CD14-positive monocyte (primary cell): ENCODE measurements at regions not wholly inside any gene's neighbourhood (a gene's known extent, or its start where the extent isn't known, plus 50 kb on each side); places are given as distances from the start of the nearest gene placed in this dataset.

Experiments
- DNase-seq, 3 donors: peaks; one replicate each; pipeline ENCODE4 v3.0.0-alpha.2; 2011 to 2022
- H2AFZ ChIP-seq: 2 replicates; pipeline ENCODE4 v1.6.0; 2012; ENCODE audit warnings: mild to moderate bottlenecking, low read depth, low read length, inconsistent platforms; ENCODE audit not compliant: insufficient read depth, poor library complexity, severe bottlenecking
- H3K27ac ChIP-seq, 2 donors: 1 replicate in 1 of 2; 2 replicates in 1 of 2; pipeline ENCODE4 v1.5.1; 2012 to 2013; ENCODE audit warnings: low read length in 2 of 2, control low read depth in 1 of 2, inconsistent platforms in 1 of 2, low read depth in 1 of 2, mild to moderate bottlenecking in 1 of 2
- H3K27me3 ChIP-seq, 2 donors: one replicate each; pipeline versions ENCODE4 v1.6.0 to v1.6.1; 2011 to 2013; ENCODE audit warnings: low read length in 2 of 2; ENCODE audit not compliant: control insufficient read depth in 2 of 2, insufficient read depth in 2 of 2
- H3K36me3 ChIP-seq, 2 donors: replicated peaks in 1 of 2; 1 replicate in 1 of 2; 2 replicates in 1 of 2; pipeline versions ENCODE4 v1.5.1 to v1.6.1; 2012 to 2013; ENCODE audit warnings: low read length in 2 of 2, control low read depth in 1 of 2, inconsistent platforms in 1 of 2, mild to moderate bottlenecking in 1 of 2; ENCODE audit not compliant: insufficient read depth in 2 of 2, control insufficient read depth in 1 of 2
- H3K4me1 ChIP-seq, 2 donors: 1 replicate in 1 of 2; 2 replicates in 1 of 2; pipeline versions ENCODE4 v1.5.1 to v1.6.1; 2012 to 2013; ENCODE audit warnings: low read length in 2 of 2, control low read depth in 1 of 2, inconsistent platforms in 1 of 2, mild to moderate bottlenecking in 1 of 2, moderate library complexity in 1 of 2; ENCODE audit not compliant: insufficient read depth in 2 of 2, control insufficient read depth in 1 of 2
- H3K4me2 ChIP-seq: replicated peaks from 2 replicates; pipeline ENCODE3; 2012; ENCODE audit warnings: low read length, moderate library complexity, mild to moderate bottlenecking; ENCODE audit not compliant: poor library complexity, severe bottlenecking; ENCODE audit errors: extremely low read depth
- H3K4me3 ChIP-seq, 3 experiments: fragments of 200-600 bp in 1 of 3; sonication (generic) in 1 of 3; replicated peaks in 1 of 3; 1 replicate in 2 of 3; 2 replicates in 1 of 3; pipeline ENCODE4 v1.5.1; 2011 to 2013; ENCODE audit warnings: low read length in 3 of 3, mild to moderate bottlenecking in 3 of 3, control low read depth in 2 of 3, low read depth in 2 of 3, inconsistent platforms in 1 of 3, moderate library complexity in 1 of 3
- H3K79me2 ChIP-seq: 2 replicates; pipeline ENCODE4 v1.6.0; 2012; ENCODE audit warnings: mild to moderate bottlenecking, control low read depth, inconsistent platforms, low read length, moderate library complexity; ENCODE audit not compliant: insufficient read depth
- H3K9ac ChIP-seq: 2 replicates; pipeline ENCODE4 v1.6.0; 2017; ENCODE audit warnings: low read length, mild to moderate bottlenecking; ENCODE audit not compliant: insufficient read depth, poor library complexity, severe bottlenecking
- H3K9me3 ChIP-seq, 2 donors: replicated peaks in 1 of 2; 1 replicate in 1 of 2; 2 replicates in 1 of 2; pipeline versions ENCODE4 v1.5.1 to v1.6.1; 2012 to 2013; ENCODE audit warnings: low read length in 2 of 2, control low read depth in 1 of 2; ENCODE audit not compliant: control insufficient read depth in 1 of 2, insufficient read depth in 1 of 2
- H4K20me1 ChIP-seq: 2 replicates; pipeline ENCODE4 v1.6.0; 2012; ENCODE audit warnings: mild to moderate bottlenecking, low read length, control low read depth, moderate library complexity; ENCODE audit not compliant: insufficient read depth
- H3K27ac Mint-ChIP-seq, 7 donors: one replicate each; pipeline ENCODE4 v1.8.0; 2020; ENCODE audit warnings: mild to moderate bottlenecking in 7 of 7, mixed read lengths in 7 of 7, moderate library complexity in 6 of 7, inconsistent platforms in 2 of 7
- H3K27me3 Mint-ChIP-seq, 3 donors: one replicate each; pipeline ENCODE4 v1.8.0; 2021 to 2022; ENCODE audit warnings: low read depth in 3 of 3, mild to moderate bottlenecking in 3 of 3, mixed read lengths in 3 of 3, moderate library complexity in 3 of 3, inconsistent platforms in 1 of 3
- H3K36me3 Mint-ChIP-seq, 2 donors: one replicate each; pipeline ENCODE4 v1.8.0; 2020; ENCODE audit warnings: mixed read lengths in 2 of 2, inconsistent platforms in 1 of 2, mild to moderate bottlenecking in 1 of 2
- H3K4me1 Mint-ChIP-seq: one replicate; pipeline ENCODE4 v1.8.0; 2020; ENCODE audit warnings: mild to moderate bottlenecking, mixed read lengths
- H3K4me3 Mint-ChIP-seq, 2 donors: one replicate each; pipeline ENCODE4 v1.8.0; 2020; ENCODE audit warnings: mild to moderate bottlenecking in 2 of 2, mixed read lengths in 2 of 2, moderate library complexity in 1 of 2
- H3K9me3 Mint-ChIP-seq, 7 donors: one replicate each; pipeline ENCODE4 v1.8.0; 2020 to 2022; ENCODE audit warnings: mixed read lengths in 7 of 7, mild to moderate bottlenecking in 6 of 7, moderate library complexity in 6 of 7, inconsistent platforms in 2 of 7
- CTCF ChIP-seq: fragments of 200-600 bp; IDR thresholded peaks from one replicate; pipeline ENCODE4 v1.8.0; 2022; ENCODE audit warnings: antibody characterized with exemption, mild to moderate bottlenecking
- WGBS: methylation state at CpG from one replicate; pipeline ENCODE4 v1.1.5; 2013; ENCODE audit warnings: missing lambda C conversion rate; ENCODE audit not compliant: insufficient coverage; 5-methylcytosine and 5-hydroxymethylcytosine counted together
- intact Hi-C, 2 donors: fragments of 100-400 bp; cut with micrococcal nuclease; formaldehyde crosslinking; loops; one replicate each; pipeline versions ENCODE4 v1.15.0 to v1.15.1; 2023

- H3K4me3 ChIP-seq: no peak overlapping the region
- H3K36me3 Mint-ChIP-seq: no peaks in the 10 kb centered on the region
- no peak overlapping the region for H3K9ac ChIP-seq
- TF ChIP-seq CTCF: no peak
- no peaks in the 10 kb centered on the region for H3K4me1 Mint-ChIP-seq
- WGBS: 100% methylated on average over 5 of the region's 14 CpGs
- peaks cover 0 to 9% (median 3%) of the 10 kb centered on the region in 7 donors for H3K9me3 Mint-ChIP-seq
- no peak overlapping the region for H3K4me3 Mint-ChIP-seq
- no peaks in the 10 kb centered on the region for H3K27me3 ChIP-seq
- H3K27ac Mint-ChIP-seq: no peak overlapping the region
- no peaks in the 10 kb centered on the region for H3K36me3 ChIP-seq
- H3K4me1 ChIP-seq: no peaks in the 10 kb centered on the region
- DNase-seq: no peak
- intact Hi-C loops: no loop called here
- H2AFZ ChIP-seq: no peak overlapping the region
- H3K79me2 ChIP-seq: no peaks in the 10 kb centered on the region
- H3K27me3 Mint-ChIP-seq: peaks cover 0 to 4% (median 4%) of the 10 kb centered on the region in 3 donors
- no peak overlapping the region for H3K27ac ChIP-seq
- H3K9me3 ChIP-seq: peaks cover 0 to 2% of the 10 kb centered on the region in 2 donors
- no peak overlapping the region for H3K4me2 ChIP-seq
- H4K20me1 ChIP-seq: no peaks in the 10 kb centered on the region
Measured at GRCh38 chr6:23656255-23657194, 469.5 kb upstream of the NRSN1 start.

GRCh38 chr6:23659125-23659524, 466.9 kb upstream of the NRSN1 start:
- no peak overlapping the region for H3K27ac ChIP-seq
- Mint-ChIP-seq H3K27me3 (peaks cover 0 to 4% (median 4%) of the 10 kb centered on the region in 3 donors), H3K4me1 (no peaks in the 10 kb centered on the region), H3K36me3 (no peaks in the 10 kb centered on the region), H3K9me3 (peaks cover 0 to 9% (median 3%) of the 10 kb centered on the region in 7 donors), H3K4me3 (no peak overlapping the region), H3K27ac (no peak overlapping the region)
- no peak overlapping the region for H3K4me2 ChIP-seq
- no peak for TF ChIP-seq CTCF
- H3K4me3 ChIP-seq: no peak overlapping the region
- H3K4me1 ChIP-seq: no peaks in the 10 kb centered on the region
- no peaks in the 10 kb centered on the region for H3K36me3 ChIP-seq
- no peaks in the 10 kb centered on the region for H4K20me1 ChIP-seq
- WGBS: no CpG with 5 or more reads among the region's 2 CpGs
- H3K9me3 ChIP-seq: no peaks in the 10 kb centered on the region
- intact Hi-C loops: no loop called here
- no peak overlapping the region for H2AFZ ChIP-seq
- H3K27me3 ChIP-seq: no peaks in the 10 kb centered on the region
- no peaks in the 10 kb centered on the region for H3K79me2 ChIP-seq
- no peak overlapping the region for H3K9ac ChIP-seq
- no peak for DNase-seq
